ENCODE measurements at regions not wholly inside any gene's neighbourhood (a gene's known extent, or its start where the extent isn't known, plus 50 kb on each side); places are given as distances from the start of the nearest gene placed in this dataset.

GRCh38 chr2:48250943-48251342 is 63.5 kb upstream of the FOXN2 start:
- CTCF ChIA-PET: interaction anchor here (0.7 kb wide), 1 partner anchor 23 kb away, joined by 3 read pairs; no protein-coding TSS in a partner anchor
- no peaks in the 10 kb centered on the region for H3K36me3 Mint-ChIP-seq (ENCODE audit: insufficient read depth, unreplicated experiment)
- BruUV-seq (replicated peaks): no TSS peak
- H3K4me1 Mint-ChIP-seq (ENCODE audit: insufficient read depth, unreplicated experiment): peaks cover 11% of the 10 kb centered on the region
- H3K27ac Mint-ChIP-seq (ENCODE audit: low read depth, unreplicated experiment): no peak overlapping the region
- intact Hi-C loops (cut with micrococcal nuclease): no loop called here
- no peak for TF ChIP-seq CTCF (IDR thresholded peaks at IDR 0.05; ENCODE audit: unreplicated experiment)
- peak; percentile 82 for DNase-seq (ENCODE audit: unreplicated experiment)
- H3K9me3 Mint-ChIP-seq (ENCODE audit: unreplicated experiment): no peaks in the 10 kb centered on the region
- POLR2A ChIA-PET: no interaction called here
- no peak overlapping the region for H3K4me3 Mint-ChIP-seq (ENCODE audit: unreplicated experiment)
- H3K27me3 Mint-ChIP-seq (ENCODE audit: insufficient read depth, unreplicated experiment): no peaks in the 10 kb centered on the region

- H3K9me3 Mint-ChIP-seq (ENCODE audit: unreplicated experiment): no peaks in the 10 kb centered on the region
- intact Hi-C loops (cut with micrococcal nuclease): no loop called here
These were observed 62.9 kb upstream of the FOXN2 start for GRCh38 chr2:48251437-48252148.

GRCh38 chr2:48253301-48253700 is 61.2 kb upstream of the FOXN2 start:
- Mint-ChIP-seq H3K36me3 (ENCODE audit: insufficient read depth, unreplicated experiment) (no peaks in the 10 kb centered on the region), H3K4me1 (ENCODE audit: insufficient read depth, unreplicated experiment) (peaks cover 11% of the 10 kb centered on the region), H3K9me3 (ENCODE audit: unreplicated experiment) (no peaks in the 10 kb centered on the region), H3K27me3 (ENCODE audit: insufficient read depth, unreplicated experiment) (no peaks in the 10 kb centered on the region), H3K27ac (ENCODE audit: low read depth, unreplicated experiment) (no peak overlapping the region), H3K4me3 (ENCODE audit: unreplicated experiment) (no peak overlapping the region)
- no peak for DNase-seq (ENCODE audit: unreplicated experiment)
- ChIA-PET POLR2A (no interaction called here), CTCF (interaction anchor here (0.5 kb wide), 1 partner anchor 29 kb away, joined by 3 read pairs; no protein-coding TSS in a partner anchor)
- TF ChIP-seq CTCF (IDR thresholded peaks at IDR 0.05; ENCODE audit: unreplicated experiment): no peak
- BruUV-seq (replicated peaks): no TSS peak
- intact Hi-C loops (cut with micrococcal nuclease): no loop called here

More at GRCh38 chr2:48251437-48252148, 62.9 kb upstream of the FOXN2 start:
- no peak overlapping the region for H3K27ac Mint-ChIP-seq (ENCODE audit: low read depth, unreplicated experiment)
- TF ChIP-seq CTCF (IDR thresholded peaks at IDR 0.05; ENCODE audit: unreplicated experiment): no peak
- BruUV-seq (replicated peaks): no TSS peak
- no peak overlapping the region for H3K4me3 Mint-ChIP-seq (ENCODE audit: unreplicated experiment)
- peaks cover 11% of the 10 kb centered on the region for H3K4me1 Mint-ChIP-seq (ENCODE audit: insufficient read depth, unreplicated experiment)
- no peaks in the 10 kb centered on the region for H3K27me3 Mint-ChIP-seq (ENCODE audit: insufficient read depth, unreplicated experiment)
- H3K36me3 Mint-ChIP-seq (ENCODE audit: insufficient read depth, unreplicated experiment): no peaks in the 10 kb centered on the region
- DNase-seq (ENCODE audit: unreplicated experiment): no peak
- ChIA-PET POLR2A (interaction anchor here (0.6 kb wide), 1 partner anchor 349 kb away, joined by 3 read pairs; no protein-coding TSS in a partner anchor), CTCF (interaction anchor here (0.6 to 1.2 kb wide), 8 partner anchors 9 to 401 kb away, joined by 3 to 5 read pairs (median 4); no protein-coding TSS in a partner anchor)

GRCh38 chr2:48254839-48255238 is 59.6 kb upstream of the FOXN2 start:
- H3K27me3 Mint-ChIP-seq (ENCODE audit: insufficient read depth, unreplicated experiment): no peaks in the 10 kb centered on the region
- no peak for DNase-seq (ENCODE audit: unreplicated experiment)
- no peaks in the 10 kb centered on the region for H3K36me3 Mint-ChIP-seq (ENCODE audit: insufficient read depth, unreplicated experiment)
- no peak overlapping the region for H3K4me3 Mint-ChIP-seq (ENCODE audit: unreplicated experiment)
- intact Hi-C loops (cut with micrococcal nuclease): no loop called here
- H3K4me1 Mint-ChIP-seq (ENCODE audit: insufficient read depth, unreplicated experiment): peaks cover 7% of the 10 kb centered on the region
- no peak overlapping the region for H3K27ac Mint-ChIP-seq (ENCODE audit: low read depth, unreplicated experiment)
- POLR2A ChIA-PET: interaction anchor here (0.7 kb wide), 1 partner anchor 731 kb away, joined by 3 read pairs; no protein-coding TSS in a partner anchor
- CTCF ChIA-PET: interaction anchor here (0.6 kb wide), 1 partner anchor 842 kb away, joined by 4 read pairs; no protein-coding TSS in a partner anchor
- no TSS peak for BruUV-seq (replicated peaks)
- TF ChIP-seq CTCF (IDR thresholded peaks at IDR 0.05; ENCODE audit: unreplicated experiment): no peak
- H3K9me3 Mint-ChIP-seq (ENCODE audit: unreplicated experiment): no peaks in the 10 kb centered on the region

Data from MCF 10A (cell line).